GM19025 (cell line): ENCODE measurements at regions not wholly inside any gene's neighbourhood (a gene's known extent, or its start where the extent isn't known, plus 50 kb on each side); places are given as distances from the start of the nearest gene placed in this dataset.
"Not testable (repeated sequence)": the region's sequence is repeated elsewhere in the genome, so short reads cannot be mapped to it uniquely, and the experiment has no call there.

ENCODE experiments used
- ATAC-seq: cut with Tn5 transposase; IDR thresholded peaks from one replicate; pipeline ENCODE4 v1.9.1; 2021; ENCODE audit warnings: mild to moderate bottlenecking, low read depth, moderate library complexity; ENCODE audit not compliant: unreplicated experiment

GRCh38 chr6:27807441-27808241 is 104.6 kb downstream of the OR2B2 start:
- peak; percentile 67 for ATAC-seq

DNA sequence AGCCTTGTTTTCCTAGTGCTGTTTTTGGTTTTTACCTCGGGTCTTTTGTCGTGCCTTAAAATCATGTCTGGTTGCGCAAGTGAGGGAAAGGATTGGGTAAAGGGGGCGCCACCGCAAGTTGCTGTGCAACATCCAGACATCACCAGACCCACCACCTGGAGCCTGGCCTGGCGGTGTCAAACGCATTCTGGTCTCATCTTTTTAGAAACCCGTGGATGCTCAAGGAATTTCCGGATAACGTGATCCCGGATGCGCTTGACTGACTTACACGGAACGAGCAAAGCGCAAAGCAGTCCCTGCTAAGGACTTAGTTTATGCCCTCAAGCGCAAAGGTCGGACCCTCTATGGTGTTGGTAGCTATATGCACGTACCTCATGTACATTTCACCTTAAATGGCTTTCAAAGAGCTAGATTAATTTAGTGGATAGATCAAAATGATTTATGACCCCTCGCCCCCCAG is 105.2 kb downstream of the OR2B2 start:
- no peak for ATAC-seq

GRCh38 chr6:27805347-27805746 is 106.8 kb downstream of the OR2B2 start:
- no peak for ATAC-seq

GRCh38 chr6:27804851-27805250 is 107.3 kb downstream of the OR2B2 start:
- ATAC-seq = no peak

DNA sequence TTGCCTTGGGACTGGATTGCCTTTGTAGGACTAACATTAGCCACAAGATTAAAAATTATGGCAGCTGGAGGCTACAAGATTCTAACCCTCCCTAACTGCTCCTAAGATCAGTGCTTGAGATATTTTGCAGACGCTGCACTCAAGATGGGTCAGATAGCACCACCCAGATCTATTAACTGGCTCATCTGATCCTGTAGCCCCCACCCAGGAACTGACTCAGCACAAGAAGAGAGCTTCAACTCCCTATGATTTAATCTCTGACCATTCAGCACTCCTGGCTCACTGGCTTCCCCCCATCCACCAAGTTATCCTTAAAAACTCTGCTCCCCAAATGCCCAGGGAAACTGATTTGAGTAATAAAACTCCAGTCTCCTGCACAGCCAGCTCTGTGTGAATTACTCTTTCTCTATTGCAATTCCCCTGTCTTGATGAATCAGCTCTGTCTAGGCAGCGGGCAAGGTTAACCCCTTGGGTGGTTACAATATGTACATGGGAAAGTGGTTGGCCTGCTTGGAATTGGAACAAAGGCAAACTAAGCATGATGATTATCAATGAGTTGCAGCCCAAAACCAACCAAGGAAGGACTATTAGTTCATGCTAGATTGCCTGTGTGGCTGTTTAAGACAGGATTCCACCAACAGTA is 111.3 kb downstream of the OR2B2 start:
- ATAC-seq = no peak

- ATAC-seq = no peak
Observed at GRCh38 chr6:27797960-27798359, 114.2 kb downstream of the OR2B2 start.

GRCh38 chr6:27796736-27797481 is 115.3 kb downstream of the OR2B2 start:
- ATAC-seq = not testable (repeated sequence)

DNA sequence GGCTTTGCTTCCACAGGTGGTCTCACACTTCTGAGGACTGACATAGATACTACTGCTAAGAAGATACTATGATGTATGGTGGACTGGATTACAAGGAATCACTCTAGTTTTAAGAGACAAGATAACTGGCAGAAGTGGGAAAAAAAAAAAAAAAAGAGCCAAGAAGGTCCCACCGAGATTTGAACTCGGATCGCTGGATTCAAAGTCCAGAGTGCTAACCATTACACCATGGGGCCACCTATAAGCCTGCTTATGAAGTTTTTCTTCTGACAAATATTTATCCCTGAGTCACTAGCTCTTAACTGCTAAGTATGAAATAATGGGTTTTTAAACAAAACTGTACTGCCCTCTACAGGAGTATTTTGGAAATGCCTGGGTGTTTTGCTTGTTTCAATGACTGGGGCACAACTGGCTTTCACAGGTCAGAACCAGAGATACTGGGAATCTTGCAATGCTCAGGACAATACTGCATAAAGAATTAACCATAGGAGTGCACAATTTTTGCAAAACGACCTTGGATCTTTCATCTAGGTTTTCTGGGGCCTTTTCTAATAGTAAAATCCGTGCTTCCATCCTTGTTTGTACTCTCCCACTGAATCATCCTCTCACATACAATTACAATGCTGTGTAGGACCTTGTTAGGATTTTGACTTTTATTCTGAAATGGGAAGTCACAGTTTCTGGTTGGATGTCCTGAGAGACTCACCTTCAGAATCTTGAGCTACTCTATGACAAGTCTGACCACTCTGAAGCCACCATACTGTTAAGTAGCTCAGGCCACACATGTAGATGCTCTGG is 116.3 kb downstream of the OR2B2 start:
- ATAC-seq = peak; percentile 33

DNA sequence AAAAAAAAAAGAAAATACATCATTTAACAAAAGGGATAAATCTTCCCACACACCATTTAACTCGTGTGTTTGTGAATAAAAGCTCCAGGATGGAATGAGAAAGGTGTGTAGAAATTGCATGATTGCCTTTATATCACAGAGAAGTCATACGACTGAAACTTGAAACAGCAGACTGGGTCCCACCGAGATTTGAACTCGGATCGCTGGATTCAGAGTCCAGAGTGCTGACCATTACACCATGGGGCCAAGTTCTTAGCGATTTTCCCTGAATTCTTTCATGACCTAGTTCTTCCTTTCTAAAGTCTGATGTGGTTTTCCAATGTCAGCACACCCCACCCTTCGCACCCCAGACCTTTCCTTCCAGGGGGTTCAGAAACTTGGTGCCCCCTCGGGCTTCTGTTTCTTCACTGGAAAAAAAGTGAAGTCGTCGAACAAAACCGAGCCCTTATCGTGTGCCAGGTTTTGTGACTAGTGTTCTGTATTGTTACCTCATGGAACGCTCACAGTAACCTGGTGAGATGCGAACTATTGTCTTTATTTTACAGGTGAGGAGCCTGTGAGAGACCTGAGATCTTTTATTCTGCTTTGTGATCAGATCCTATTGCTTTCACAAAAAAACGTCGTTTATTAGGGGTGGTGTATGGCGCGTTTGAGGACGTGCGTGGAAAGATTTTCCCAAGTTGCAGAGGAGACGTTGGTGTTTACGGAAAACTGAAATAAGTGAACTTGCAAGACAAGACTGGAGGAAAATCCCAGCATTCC is 120.8 kb downstream of the OR2B2 start:
- ATAC-seq = no peak

DNA sequence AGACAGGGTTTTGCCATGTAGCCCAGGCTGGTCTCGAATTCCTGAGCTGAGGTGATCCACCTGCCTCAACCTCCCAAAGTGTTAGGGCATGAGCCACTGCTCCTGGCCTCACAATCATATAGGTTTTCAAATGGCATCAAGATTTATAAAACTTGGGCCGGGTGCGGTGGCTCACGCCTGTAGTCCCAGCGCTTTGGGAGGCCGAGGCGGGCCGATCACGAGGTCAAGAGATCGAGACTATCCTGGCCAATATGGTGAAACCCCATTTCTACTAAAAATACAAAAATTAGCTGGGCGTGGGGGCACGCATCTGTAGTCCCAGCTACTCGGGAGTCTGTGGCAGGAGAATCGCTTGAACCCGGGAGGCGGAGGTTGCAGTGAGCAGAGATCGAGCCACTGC is 123.8 kb downstream of the OR2B2 start:
- not testable (repeated sequence) for ATAC-seq

GRCh38 chr6:27786048-27786447 is 126.1 kb downstream of the OR2B2 start:
- ATAC-seq = no peak

GRCh38 chr6:27785294-27785693 is 126.9 kb downstream of the OR2B2 start:
- no peak for ATAC-seq

- ATAC-seq = no peak
Observed at GRCh38 chr6:27782748-27783147, 129.4 kb downstream of the OR2B2 start.

GRCh38 chr6:27778625-27779417 is 133.4 kb downstream of the OR2B2 start:
- ATAC-seq = no peak

DNA sequence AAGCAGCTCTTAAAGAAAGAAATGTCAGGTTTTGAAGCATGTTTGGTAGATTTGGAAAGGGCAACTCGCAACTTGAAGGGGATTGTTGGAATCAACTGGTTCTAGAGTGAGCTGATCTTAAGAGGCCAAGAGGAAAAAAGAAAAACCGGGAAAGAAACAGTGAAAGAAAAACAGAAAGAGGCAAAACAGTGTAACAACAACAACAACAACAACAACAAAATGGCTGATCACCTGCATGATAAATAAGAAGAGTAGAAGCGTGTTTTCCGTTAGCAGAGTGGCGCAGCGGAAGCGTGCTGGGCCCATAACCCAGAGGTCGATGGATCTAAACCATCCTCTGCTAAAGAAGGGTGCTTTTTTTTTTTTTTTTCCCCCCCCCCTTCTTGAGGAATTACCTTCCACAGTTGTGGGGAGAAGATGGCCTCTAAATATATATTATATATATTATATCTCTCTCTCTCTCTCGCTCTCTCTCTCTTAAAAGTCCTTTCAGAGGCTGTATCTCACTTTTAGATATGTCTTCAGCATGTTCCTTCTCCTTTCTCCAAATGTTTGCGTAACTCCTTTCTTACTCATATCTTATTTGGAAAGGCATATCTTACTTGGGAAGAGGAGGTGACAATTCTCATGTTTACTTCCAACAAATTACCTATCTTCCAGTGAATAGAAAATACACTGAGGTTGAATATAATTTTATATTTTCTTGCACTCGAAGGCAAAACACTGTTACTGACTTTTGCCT is 134.4 kb downstream of the OR2B2 start:
- ATAC-seq = no peak

DNA sequence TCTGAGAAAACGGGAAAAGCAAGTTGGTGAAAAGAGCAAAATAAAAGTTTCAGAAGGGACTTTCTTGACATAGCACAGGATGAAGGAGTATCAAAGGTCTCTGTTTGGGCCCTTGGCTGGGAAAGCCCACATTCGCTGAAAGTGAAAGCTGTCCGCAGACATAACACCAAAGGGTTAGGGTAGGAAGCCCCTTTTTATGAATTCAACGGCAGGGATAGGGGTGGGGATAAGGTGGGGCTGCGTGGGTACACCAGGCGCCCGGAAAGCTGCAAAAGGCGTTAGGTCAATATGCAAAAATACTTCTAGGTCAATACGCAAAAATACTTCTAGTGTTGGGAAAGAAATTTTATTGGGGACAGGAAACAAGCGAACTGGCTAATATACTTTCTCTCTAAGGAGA is 135.1 kb downstream of the OR2B2 start:
- ATAC-seq = peak; percentile 47

GRCh38 chr6:27776504-27776903 is 135.7 kb downstream of the OR2B2 start:
- ATAC-seq = no peak

DNA sequence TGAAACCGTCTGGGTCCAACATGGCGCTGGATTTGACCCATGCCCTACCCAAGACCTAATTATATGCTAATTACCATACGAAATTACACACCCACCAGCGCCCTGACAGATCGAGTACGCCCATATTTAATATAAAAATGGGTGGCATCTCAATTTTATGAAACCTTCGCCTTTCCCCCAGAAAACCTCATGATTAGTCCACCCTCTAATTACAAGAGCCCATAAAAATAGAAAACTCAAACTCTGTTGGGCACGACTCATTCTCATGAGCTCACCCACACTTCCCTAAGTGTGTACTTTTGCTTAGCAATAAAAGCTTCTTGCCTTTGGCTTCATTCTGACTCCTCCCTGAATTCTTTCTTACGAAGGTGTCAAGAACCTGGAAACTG is 136.4 kb downstream of the OR2B2 start:
- no peak for ATAC-seq
